GM12873 (cell line): ENCODE measurements at regions not wholly inside any gene's neighbourhood (a gene's known extent, or its start where the extent isn't known, plus 50 kb on each side); places are given as distances from the start of the nearest gene placed in this dataset.

Experiments used
- CTCF ChIP-seq: IDR thresholded peaks from 2 replicates; pipeline ENCODE4 v1.5.1; 2012; ENCODE audit warnings: low read depth, mild to moderate bottlenecking, moderate library complexity, low read length, control low read depth; ENCODE audit not compliant: insufficient read depth; ENCODE audit errors: missing control alignments

- no peak for TF ChIP-seq CTCF
Observed at GRCh38 chr4:140258476-140258875, 104.5 kb upstream of the MAML3 start.

DNA sequence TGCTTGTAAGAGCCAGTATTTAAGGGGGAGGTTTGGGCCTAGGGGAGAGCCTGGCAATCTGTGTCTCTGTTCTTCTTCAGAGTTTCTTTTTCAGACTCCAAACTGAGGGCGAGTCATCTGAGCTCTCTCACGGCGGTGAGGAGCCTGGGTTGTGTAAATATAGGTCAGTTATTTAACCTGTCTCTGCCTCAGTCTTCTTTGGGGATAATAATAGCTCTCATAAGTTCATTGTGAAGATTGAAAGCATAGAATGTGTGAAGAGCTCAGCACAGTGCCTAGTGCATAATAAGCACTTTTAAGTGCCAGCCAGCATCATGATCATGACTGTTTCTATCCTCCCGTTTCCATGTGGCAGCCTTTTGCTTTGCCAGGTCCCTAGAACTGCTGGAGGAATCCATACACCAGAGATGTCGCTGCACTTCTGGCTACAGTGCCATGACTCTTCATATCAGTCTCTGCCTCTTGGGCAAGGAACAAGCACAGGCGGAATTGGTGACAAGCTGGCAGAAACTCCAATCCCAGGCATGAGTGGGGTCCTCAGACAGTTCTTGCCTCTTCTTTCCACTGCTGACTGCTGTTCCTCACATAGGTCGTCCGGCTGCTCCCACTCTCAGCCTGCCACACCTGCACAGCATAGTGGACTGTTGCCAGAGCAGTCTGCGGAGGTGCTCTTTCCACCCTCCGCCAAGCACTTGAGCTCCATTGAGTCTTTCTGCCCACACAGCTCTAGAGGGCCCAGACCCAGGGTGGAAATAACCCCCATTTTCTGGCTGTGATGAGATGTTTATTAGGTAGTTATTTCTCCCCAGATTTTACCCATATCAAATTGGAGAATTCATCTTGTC is 103.7 kb upstream of the MAML3 start:
- TF ChIP-seq CTCF = no peak

- no peak for TF ChIP-seq CTCF
Observed at GRCh38 chr4:140256941-140257340, 103.0 kb upstream of the MAML3 start.

DNA sequence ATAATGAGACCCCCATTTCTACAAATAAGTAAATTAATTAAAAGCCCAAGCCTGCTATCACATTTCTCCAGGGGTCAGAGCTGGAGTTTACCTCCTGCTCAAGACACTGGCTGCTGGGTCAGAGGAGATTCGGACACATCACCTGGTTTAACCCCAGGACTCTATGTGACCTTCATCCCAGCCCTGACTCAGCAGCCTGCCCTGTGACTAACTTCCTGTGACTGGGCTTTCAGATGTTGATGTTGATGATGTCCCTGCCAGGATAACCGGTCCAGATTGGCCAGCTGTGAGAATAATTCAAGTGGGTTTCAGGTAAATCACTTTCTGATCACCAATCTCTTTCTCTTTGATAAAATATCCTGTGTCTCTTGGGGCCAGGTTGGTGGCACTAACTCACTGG is 102.4 kb upstream of the MAML3 start:
- no peak for TF ChIP-seq CTCF

GRCh38 chr4:140255927-140256326 is 101.9 kb upstream of the MAML3 start:
- TF ChIP-seq CTCF = no peak

DNA sequence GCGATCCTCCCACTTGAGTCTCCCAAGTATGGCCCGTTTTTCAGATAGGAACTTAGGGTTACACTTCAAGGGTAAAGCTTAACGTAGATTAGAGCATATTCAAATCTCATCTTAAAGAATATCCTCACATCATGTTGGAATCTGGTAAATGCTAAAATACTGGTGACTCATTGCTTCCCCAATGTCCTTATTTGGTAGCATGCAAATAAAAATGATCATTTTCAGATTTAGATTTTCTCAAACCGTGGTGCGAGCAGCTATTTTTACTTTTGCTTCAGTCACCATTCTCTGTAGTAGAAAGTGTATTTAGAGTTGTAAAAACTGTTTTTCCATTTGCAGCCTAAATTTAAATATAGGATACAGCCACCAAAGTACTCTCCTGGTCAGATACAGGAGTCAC is 101.5 kb upstream of the MAML3 start:
- no peak for TF ChIP-seq CTCF

DNA sequence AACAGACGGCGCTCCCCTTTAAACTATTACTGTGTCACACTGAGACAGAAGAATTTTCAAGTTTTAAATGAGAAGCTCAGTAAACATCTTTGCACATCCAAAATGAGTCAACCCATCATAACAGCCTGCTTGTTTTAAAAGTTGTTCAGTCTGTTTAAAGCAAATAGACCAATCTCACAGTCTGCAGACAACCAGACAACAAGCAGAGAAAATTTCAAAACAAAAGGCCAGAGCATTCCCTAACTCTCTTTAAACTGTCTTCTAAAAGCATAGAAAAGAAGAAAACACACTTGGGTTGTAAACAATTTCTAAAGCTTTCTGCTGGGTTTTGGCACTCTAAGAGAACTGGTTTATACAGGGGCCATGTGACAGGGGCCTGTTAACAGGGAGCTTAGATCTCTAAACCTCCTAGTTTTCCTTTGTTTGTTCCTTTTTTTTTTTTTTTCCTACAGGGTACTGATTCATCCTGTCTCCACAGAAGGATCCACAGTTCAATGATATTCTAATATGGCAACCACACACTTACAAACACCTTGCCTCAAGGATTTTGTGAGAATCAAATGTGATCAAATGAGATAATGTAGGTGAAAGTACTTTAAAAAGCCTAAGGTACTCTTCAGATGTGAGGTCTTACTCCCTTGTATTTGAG is 100.8 kb upstream of the MAML3 start:
- no peak for TF ChIP-seq CTCF
